Suprapubic skin (tissue), 4 donors: ENCODE measurements at regions not wholly inside any gene's neighbourhood (a gene's known extent, or its start where the extent isn't known, plus 50 kb on each side); places are given as distances from the start of the nearest gene placed in this dataset.

ENCODE experiments used
- DNase-seq, 2 donors: peaks; one replicate each; pipeline ENCODE4 v3.0.0-alpha.2; 2019; ENCODE audit warnings: low spot score in 2 of 2
- H3K27ac ChIP-seq: fragments of 200-600 bp; sonication (generic); one replicate; pipeline ENCODE4 v1.5.1; 2019
- H3K27me3 ChIP-seq: fragments of 200-600 bp; sonication (generic); one replicate; pipeline ENCODE4 v1.5.1; 2019
- H3K36me3 ChIP-seq: fragments of 200-600 bp; sonication (generic); one replicate; pipeline ENCODE4 v1.5.1; 2019
- H3K4me1 ChIP-seq: fragments of 200-600 bp; sonication (generic); one replicate; pipeline ENCODE4 v1.5.1; 2019
- H3K4me3 ChIP-seq: fragments of 200-600 bp; sonication (generic); one replicate; pipeline ENCODE4 v1.5.1; 2019; ENCODE audit warnings: mild to moderate bottlenecking
- H3K9me3 ChIP-seq: fragments of 200-600 bp; sonication (generic); one replicate; pipeline ENCODE4 v1.5.1; 2019
- CTCF ChIP-seq, 2 donors: fragments of 200-600 bp in 1 of 2; fragments of 450-650 bp in 1 of 2; sonication (generic) in 1 of 2; IDR thresholded peaks; one replicate each; pipeline ENCODE4 v1.5.1; 2016 to 2019; ENCODE audit warnings: antibody characterized with exemption in 2 of 2, mild to moderate bottlenecking in 1 of 2, moderate library complexity in 1 of 2
- EP300 ChIP-seq: sonication (generic); formaldehyde crosslinking; IDR thresholded peaks from one replicate; pipeline ENCODE4 v1.6.1; 2017; ENCODE audit warnings: antibody characterized with exemption
- POLR2A ChIP-seq, 2 donors: fragments of 450-650 bp; IDR thresholded peaks; one replicate each; pipeline ENCODE4 v1.6.1; 2017; ENCODE audit warnings: antibody characterized with exemption in 2 of 2, mild to moderate bottlenecking in 2 of 2, moderate library complexity in 2 of 2
- POLR2AphosphoS5 ChIP-seq, 3 donors: sonication (generic); formaldehyde crosslinking; IDR thresholded peaks; one replicate each; pipeline ENCODE4 v1.6.1; 2017; ENCODE audit warnings: antibody characterized with exemption in 3 of 3
- WGBS: methylation state at CpG from one replicate; pipeline ENCODE4 v1.1.5; 2018; 5-methylcytosine and 5-hydroxymethylcytosine counted together

- H3K4me1 ChIP-seq = peaks cover 4% of the 10 kb centered on the region
- no peak overlapping the region for H3K4me3 ChIP-seq
- no peaks in the 10 kb centered on the region for H3K36me3 ChIP-seq
- DNase-seq = no peak
- TF ChIP-seq EP300 (no peak), POLR2A (IDR thresholded peaks at IDR 0.05) (no peak), POLR2AphosphoS5 (IDR thresholded peaks at IDR 0.05) (no peak), CTCF (IDR thresholded peaks at IDR 0.05) (no peak)
- H3K9me3 ChIP-seq = no peaks in the 10 kb centered on the region
- H3K27me3 ChIP-seq = no peaks in the 10 kb centered on the region
- 79% methylated on average over 8 of the region's 8 CpGs for WGBS
- no peak overlapping the region for H3K27ac ChIP-seq
These were observed 53.5 kb upstream of the WASF3 start for GRCh38 chr13:26503826-26504594.
